ENCODE measurements at regions not wholly inside any gene's neighbourhood (a gene's known extent, or its start where the extent isn't known, plus 50 kb on each side); places are given as distances from the start of the nearest gene placed in this dataset.

GRCh38 chr12:105729181-105729771 is 398.8 kb downstream of the C12orf75 start:
- TF ChIP-seq EP300 (IDR thresholded peaks at IDR 0.05; ENCODE audit: borderline replicate concordance): no peak
- no peak for TF ChIP-seq NFIC (IDR thresholded peaks at IDR 0.05)
- no peak for TF ChIP-seq RAD21 (IDR thresholded peaks at IDR 0.05; ENCODE audit: low read depth)
- TF ChIP-seq ZBTB7A (IDR thresholded peaks at IDR 0.05; ENCODE audit: low read depth): no peak
- no peak for TF ChIP-seq YY1 (IDR thresholded peaks at IDR 0.05; ENCODE audit: low read depth)
- TF ChIP-seq TEAD4 (IDR thresholded peaks at IDR 0.05): no peak
- TF ChIP-seq MAX (IDR thresholded peaks at IDR 0.05): no peak
- TF ChIP-seq EGR1 (IDR thresholded peaks at IDR 0.05): no peak
- TF ChIP-seq, protein P1, sequence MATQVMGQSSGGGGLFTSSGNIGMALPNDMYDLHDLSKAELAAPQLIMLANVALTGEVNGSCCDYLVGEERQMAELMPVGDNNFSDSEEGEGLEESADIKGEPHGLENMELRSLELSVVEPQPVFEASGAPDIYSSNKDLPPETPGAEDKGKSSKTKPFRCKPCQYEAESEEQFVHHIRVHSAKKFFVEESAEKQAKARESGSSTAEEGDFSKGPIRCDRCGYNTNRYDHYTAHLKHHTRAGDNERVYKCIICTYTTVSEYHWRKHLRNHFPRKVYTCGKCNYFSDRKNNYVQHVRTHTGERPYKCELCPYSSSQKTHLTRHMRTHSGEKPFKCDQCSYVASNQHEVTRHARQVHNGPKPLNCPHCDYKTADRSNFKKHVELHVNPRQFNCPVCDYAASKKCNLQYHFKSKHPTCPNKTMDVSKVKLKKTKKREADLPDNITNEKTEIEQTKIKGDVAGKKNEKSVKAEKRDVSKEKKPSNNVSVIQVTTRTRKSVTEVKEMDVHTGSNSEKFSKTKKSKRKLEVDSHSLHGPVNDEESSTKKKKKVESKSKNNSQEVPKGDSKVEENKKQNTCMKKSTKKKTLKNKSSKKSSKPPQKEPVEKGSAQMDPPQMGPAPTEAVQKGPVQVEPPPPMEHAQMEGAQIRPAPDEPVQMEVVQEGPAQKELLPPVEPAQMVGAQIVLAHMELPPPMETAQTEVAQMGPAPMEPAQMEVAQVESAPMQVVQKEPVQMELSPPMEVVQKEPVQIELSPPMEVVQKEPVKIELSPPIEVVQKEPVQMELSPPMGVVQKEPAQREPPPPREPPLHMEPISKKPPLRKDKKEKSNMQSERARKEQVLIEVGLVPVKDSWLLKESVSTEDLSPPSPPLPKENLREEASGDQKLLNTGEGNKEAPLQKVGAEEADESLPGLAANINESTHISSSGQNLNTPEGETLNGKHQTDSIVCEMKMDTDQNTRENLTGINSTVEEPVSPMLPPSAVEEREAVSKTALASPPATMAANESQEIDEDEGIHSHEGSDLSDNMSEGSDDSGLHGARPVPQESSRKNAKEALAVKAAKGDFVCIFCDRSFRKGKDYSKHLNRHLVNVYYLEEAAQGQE (IDR thresholded peaks at IDR 0.05; ENCODE audit: low read depth): no peak
- no peak for TF ChIP-seq TAF1 (IDR thresholded peaks at IDR 0.05; ENCODE audit: low read depth)
- TF ChIP-seq, protein P2, sequence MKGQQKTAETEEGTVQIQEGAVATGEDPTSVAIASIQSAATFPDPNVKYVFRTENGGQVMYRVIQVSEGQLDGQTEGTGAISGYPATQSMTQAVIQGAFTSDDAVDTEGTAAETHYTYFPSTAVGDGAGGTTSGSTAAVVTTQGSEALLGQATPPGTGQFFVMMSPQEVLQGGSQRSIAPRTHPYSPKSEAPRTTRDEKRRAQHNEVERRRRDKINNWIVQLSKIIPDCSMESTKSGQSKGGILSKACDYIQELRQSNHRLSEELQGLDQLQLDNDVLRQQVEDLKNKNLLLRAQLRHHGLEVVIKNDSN (IDR thresholded peaks at IDR 0.05): peak; percentile 46; the same call in 1 of the 2 replicates
- no peak for TF ChIP-seq FOXM1 (IDR thresholded peaks at IDR 0.05; ENCODE audit: borderline replicate concordance, low read depth)
- TF ChIP-seq CREB1 (IDR thresholded peaks at IDR 0.05; ENCODE audit: low read depth): no peak
